ENCODE measurements at regions not wholly inside any gene's neighbourhood (a gene's known extent, or its start where the extent isn't known, plus 50 kb on each side); places are given as distances from the start of the nearest gene placed in this dataset.

DNA sequence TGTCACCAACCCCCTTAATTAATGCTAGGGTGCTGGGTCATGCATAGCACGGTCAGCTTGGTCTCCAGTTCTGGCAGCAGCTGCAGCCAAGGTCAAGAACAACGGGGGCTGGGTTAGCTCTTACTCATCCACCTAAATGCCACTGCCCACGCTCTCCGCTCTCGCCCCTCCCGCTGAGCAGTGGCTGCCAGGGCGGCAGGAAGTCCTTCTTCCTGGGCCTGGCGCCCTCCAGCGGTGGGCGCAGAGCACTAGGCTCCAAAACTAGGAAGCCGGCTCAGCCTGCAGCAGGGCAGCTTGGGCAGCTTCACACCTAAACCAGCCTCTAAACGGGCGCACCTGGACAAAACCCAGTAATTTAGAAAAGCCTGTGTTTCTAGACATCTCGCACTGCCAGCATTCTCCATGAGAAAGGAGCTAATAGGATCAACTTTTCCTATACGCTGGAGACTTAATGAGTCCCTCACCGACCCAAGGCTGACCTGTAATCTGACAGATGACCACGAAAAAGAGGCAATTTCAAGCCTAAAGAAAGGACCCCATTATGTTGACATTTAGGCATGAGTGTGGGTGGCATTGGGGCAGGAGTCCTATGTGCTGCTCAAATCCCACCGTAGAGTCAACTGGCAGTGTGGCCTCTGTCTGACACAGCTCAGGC lies 78.4 kb upstream of the LRRN2 start:
- TF ChIP-seq ZFP30 (CRISPR knock-in tag; IDR thresholded peaks at IDR 0.05) (no peak), SNAI2 (CRISPR knock-in tag; IDR thresholded peaks at IDR 0.05) (no peak), GLIS3 (CRISPR knock-in tag; IDR thresholded peaks at IDR 0.05) (no peak), BACH2 (CRISPR knock-in tag; IDR thresholded peaks at IDR 0.05; ENCODE audit: borderline replicate concordance) (no peak), TCF4 (CRISPR knock-in tag; IDR thresholded peaks at IDR 0.05; ENCODE audit: borderline replicate concordance) (no peak), ZNF565 (CRISPR knock-in tag; conservative IDR thresholded peaks at IDR 0.05; ENCODE audit: low read depth) (no peak), ARNTL (CRISPR knock-in tag; IDR thresholded peaks at IDR 0.05; ENCODE audit: borderline replicate concordance, low read depth) (no peak), ZC3H10 (CRISPR knock-in tag; IDR thresholded peaks at IDR 0.05) (no peak), RARB (CRISPR knock-in tag; IDR thresholded peaks at IDR 0.05) (no peak), ISL1 (CRISPR knock-in tag; IDR thresholded peaks at IDR 0.05) (no peak), TOX (CRISPR knock-in tag; IDR thresholded peaks at IDR 0.05; ENCODE audit: borderline replicate concordance) (no peak), CSDC2 (CRISPR knock-in tag; IDR thresholded peaks at IDR 0.05) (no peak), PPARA (CRISPR knock-in tag; IDR thresholded peaks at IDR 0.05; ENCODE audit: borderline replicate concordance) (no peak), ZNF70 (CRISPR knock-in tag; IDR thresholded peaks at IDR 0.05) (no peak)
- TF ChIP-seq, protein P1, sequence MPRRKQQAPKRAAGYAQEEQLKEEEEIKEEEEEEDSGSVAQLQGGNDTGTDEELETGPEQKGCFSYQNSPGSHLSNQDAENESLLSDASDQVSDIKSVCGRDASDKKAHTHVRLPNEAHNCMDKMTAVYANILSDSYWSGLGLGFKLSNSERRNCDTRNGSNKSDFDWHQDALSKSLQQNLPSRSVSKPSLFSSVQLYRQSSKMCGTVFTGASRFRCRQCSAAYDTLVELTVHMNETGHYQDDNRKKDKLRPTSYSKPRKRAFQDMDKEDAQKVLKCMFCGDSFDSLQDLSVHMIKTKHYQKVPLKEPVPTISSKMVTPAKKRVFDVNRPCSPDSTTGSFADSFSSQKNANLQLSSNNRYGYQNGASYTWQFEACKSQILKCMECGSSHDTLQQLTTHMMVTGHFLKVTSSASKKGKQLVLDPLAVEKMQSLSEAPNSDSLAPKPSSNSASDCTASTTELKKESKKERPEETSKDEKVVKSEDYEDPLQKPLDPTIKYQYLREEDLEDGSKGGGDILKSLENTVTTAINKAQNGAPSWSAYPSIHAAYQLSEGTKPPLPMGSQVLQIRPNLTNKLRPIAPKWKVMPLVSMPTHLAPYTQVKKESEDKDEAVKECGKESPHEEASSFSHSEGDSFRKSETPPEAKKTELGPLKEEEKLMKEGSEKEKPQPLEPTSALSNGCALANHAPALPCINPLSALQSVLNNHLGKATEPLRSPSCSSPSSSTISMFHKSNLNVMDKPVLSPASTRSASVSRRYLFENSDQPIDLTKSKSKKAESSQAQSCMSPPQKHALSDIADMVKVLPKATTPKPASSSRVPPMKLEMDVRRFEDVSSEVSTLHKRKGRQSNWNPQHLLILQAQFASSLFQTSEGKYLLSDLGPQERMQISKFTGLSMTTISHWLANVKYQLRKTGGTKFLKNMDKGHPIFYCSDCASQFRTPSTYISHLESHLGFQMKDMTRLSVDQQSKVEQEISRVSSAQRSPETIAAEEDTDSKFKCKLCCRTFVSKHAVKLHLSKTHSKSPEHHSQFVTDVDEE (CRISPR knock-in tag; IDR thresholded peaks at IDR 0.05): no peak
- TF ChIP-seq, protein P2, sequence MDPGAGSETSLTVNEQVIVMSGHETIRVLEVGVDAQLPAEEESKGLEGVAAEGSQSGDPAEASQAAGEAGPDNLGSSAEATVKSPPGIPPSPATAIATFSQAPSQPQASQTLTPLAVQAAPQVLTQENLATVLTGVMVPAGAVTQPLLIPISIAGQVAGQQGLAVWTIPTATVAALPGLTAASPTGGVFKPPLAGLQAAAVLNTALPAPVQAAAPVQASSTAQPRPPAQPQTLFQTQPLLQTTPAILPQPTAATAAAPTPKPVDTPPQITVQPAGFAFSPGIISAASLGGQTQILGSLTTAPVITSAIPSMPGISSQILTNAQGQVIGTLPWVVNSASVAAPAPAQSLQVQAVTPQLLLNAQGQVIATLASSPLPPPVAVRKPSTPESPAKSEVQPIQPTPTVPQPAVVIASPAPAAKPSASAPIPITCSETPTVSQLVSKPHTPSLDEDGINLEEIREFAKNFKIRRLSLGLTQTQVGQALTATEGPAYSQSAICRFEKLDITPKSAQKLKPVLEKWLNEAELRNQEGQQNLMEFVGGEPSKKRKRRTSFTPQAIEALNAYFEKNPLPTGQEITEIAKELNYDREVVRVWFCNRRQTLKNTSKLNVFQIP (CRISPR knock-in tag; IDR thresholded peaks at IDR 0.05; ENCODE audit: borderline replicate concordance, low read depth): no peak
- TF ChIP-seq, protein P3, sequence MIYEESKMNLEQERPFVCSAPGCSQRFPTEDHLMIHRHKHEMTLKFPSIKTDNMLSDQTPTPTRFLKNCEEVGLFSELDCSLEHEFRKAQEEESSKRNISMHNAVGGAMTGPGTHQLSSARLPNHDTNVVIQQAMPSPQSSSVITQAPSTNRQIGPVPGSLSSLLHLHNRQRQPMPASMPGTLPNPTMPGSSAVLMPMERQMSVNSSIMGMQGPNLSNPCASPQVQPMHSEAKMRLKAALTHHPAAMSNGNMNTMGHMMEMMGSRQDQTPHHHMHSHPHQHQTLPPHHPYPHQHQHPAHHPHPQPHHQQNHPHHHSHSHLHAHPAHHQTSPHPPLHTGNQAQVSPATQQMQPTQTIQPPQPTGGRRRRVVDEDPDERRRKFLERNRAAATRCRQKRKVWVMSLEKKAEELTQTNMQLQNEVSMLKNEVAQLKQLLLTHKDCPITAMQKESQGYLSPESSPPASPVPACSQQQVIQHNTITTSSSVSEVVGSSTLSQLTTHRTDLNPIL (CRISPR knock-in tag; IDR thresholded peaks at IDR 0.05; ENCODE audit: low read depth): no peak
- TF ChIP-seq, protein P4, sequence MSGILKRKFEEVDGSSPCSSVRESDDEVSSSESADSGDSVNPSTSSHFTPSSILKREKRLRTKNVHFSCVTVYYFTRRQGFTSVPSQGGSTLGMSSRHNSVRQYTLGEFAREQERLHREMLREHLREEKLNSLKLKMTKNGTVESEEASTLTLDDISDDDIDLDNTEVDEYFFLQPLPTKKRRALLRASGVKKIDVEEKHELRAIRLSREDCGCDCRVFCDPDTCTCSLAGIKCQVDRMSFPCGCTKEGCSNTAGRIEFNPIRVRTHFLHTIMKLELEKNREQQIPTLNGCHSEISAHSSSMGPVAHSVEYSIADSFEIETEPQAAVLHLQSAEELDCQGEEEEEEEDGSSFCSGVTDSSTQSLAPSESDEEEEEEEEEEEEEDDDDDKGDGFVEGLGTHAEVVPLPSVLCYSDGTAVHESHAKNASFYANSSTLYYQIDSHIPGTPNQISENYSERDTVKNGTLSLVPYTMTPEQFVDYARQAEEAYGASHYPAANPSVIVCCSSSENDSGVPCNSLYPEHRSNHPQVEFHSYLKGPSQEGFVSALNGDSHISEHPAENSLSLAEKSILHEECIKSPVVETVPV (CRISPR knock-in tag; IDR thresholded peaks at IDR 0.05): no peak
- ATAC-seq: peak; percentile 99

DNA sequence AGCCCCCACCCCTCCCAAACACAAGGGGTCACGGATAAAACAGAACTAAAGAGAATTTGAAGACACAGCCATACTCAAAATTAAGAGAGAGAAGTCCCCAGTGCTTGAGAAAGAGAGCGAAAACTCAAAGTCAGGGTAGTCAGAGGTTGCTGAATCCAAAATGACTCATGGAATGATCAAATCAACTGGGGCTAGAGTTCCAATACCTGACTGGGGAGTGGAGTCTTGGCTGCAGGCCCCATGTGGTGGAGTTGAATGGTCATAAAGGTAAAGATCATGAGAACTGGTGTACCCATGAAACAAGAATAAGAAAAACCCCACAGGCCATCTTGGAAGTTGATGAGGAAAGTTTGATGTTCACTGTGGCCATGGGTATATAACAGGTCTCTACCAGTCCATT lies 84.5 kb upstream of the LRRN2 start:
- no peak for ATAC-seq
- TF ChIP-seq, protein P5, sequence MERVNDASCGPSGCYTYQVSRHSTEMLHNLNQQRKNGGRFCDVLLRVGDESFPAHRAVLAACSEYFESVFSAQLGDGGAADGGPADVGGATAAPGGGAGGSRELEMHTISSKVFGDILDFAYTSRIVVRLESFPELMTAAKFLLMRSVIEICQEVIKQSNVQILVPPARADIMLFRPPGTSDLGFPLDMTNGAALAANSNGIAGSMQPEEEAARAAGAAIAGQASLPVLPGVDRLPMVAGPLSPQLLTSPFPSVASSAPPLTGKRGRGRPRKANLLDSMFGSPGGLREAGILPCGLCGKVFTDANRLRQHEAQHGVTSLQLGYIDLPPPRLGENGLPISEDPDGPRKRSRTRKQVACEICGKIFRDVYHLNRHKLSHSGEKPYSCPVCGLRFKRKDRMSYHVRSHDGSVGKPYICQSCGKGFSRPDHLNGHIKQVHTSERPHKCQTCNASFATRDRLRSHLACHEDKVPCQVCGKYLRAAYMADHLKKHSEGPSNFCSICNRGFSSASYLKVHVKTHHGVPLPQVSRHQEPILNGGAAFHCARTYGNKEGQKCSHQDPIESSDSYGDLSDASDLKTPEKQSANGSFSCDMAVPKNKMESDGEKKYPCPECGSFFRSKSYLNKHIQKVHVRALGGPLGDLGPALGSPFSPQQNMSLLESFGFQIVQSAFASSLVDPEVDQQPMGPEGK (CRISPR knock-in tag; IDR thresholded peaks at IDR 0.05; ENCODE audit: borderline replicate concordance): no peak
- TF ChIP-seq ARNTL (CRISPR knock-in tag; IDR thresholded peaks at IDR 0.05; ENCODE audit: borderline replicate concordance, low read depth): no peak
- TF ChIP-seq BACH2 (CRISPR knock-in tag; IDR thresholded peaks at IDR 0.05; ENCODE audit: borderline replicate concordance): no peak
- TF ChIP-seq, protein P4 (CRISPR knock-in tag; IDR thresholded peaks at IDR 0.05): no peak
- TF ChIP-seq ZFP30 (CRISPR knock-in tag; IDR thresholded peaks at IDR 0.05): no peak
- TF ChIP-seq TCF4 (CRISPR knock-in tag; IDR thresholded peaks at IDR 0.05; ENCODE audit: borderline replicate concordance): no peak
- TF ChIP-seq, protein P3 (CRISPR knock-in tag; IDR thresholded peaks at IDR 0.05; ENCODE audit: low read depth): no peak
- TF ChIP-seq ZFP3 (CRISPR knock-in tag; IDR thresholded peaks at IDR 0.05): no peak
- TF ChIP-seq ZNF70 (CRISPR knock-in tag; IDR thresholded peaks at IDR 0.05): no peak
- TF ChIP-seq, protein P2 (CRISPR knock-in tag; IDR thresholded peaks at IDR 0.05; ENCODE audit: borderline replicate concordance, low read depth): no peak
